CD4-positive, CD25-positive, alpha-beta regulatory T cell (primary cell): ENCODE measurements at regions not wholly inside any gene's neighbourhood (a gene's known extent, or its start where the extent isn't known, plus 50 kb on each side); places are given as distances from the start of the nearest gene placed in this dataset.
"Not testable (repeated sequence)": the region's sequence is repeated elsewhere in the genome, so short reads cannot be mapped to it uniquely, and the experiment has no call there.

ENCODE experiments used
- ATAC-seq, 2 donors: fragments of 150-1000 bp; cut with Tn5 transposase; one replicate each; pipeline ENCODE4 v1.10.0; 2021; ENCODE audit warnings: low read depth in 2 of 2, moderate number of reproducible peaks in 2 of 2, moderate library complexity in 1 of 2
- DNase-seq, 3 donors: peaks; one replicate each; pipeline versions ENCODE4 v3.0.0 to v3.0.0-alpha.2; 2012 to 2022; ENCODE audit warnings: mixed read lengths in 1 of 3
- H3K27ac ChIP-seq: one replicate; pipeline ENCODE4 v1.7.0; 2013; ENCODE audit warnings: mild to moderate bottlenecking, low read length; ENCODE audit not compliant: insufficient read depth, poor library complexity, severe bottlenecking
- H3K27me3 ChIP-seq: one replicate; pipeline ENCODE4 v1.7.0; 2013; ENCODE audit warnings: low read length; ENCODE audit not compliant: control insufficient read depth, insufficient read depth
- H3K36me3 ChIP-seq: one replicate; pipeline ENCODE4 v1.7.0; 2013; ENCODE audit warnings: mild to moderate bottlenecking, low read length, moderate library complexity; ENCODE audit not compliant: control insufficient read depth, insufficient read depth
- H3K4me1 ChIP-seq: 2 replicates; pipeline ENCODE4 v1.7.0; 2013; ENCODE audit warnings: mild to moderate bottlenecking, low read length; ENCODE audit not compliant: insufficient read depth, control insufficient read depth, poor library complexity, severe bottlenecking
- H3K4me3 ChIP-seq: one replicate; pipeline ENCODE4 v1.7.0; 2013; ENCODE audit warnings: low read depth, mild to moderate bottlenecking, low read length, moderate library complexity
- H3K9me3 ChIP-seq, 2 experiments: 1 replicate in 1 of 2; 2 replicates in 1 of 2; pipeline ENCODE4 v1.7.0; 2013; ENCODE audit warnings: low read length in 2 of 2, mild to moderate bottlenecking in 1 of 2, moderate library complexity in 1 of 2; ENCODE audit not compliant: control insufficient read depth in 2 of 2
- H3K27ac Mint-ChIP-seq, 3 donors: one replicate each; pipeline ENCODE4 v1.8.0; 2020 to 2022; ENCODE audit warnings: mild to moderate bottlenecking in 3 of 3, mixed read lengths in 3 of 3, moderate library complexity in 2 of 3
- H3K27me3 Mint-ChIP-seq: one replicate; pipeline ENCODE4 v1.8.0; 2022; ENCODE audit warnings: mild to moderate bottlenecking, mixed read lengths
- H3K36me3 Mint-ChIP-seq: one replicate; pipeline ENCODE4 v1.8.0; 2020; ENCODE audit warnings: mixed read lengths
- H3K4me1 Mint-ChIP-seq, 4 donors: one replicate each; pipeline ENCODE4 v1.8.0; 2020 to 2022; ENCODE audit warnings: mixed read lengths in 4 of 4, mild to moderate bottlenecking in 1 of 4
- H3K4me3 Mint-ChIP-seq, 4 donors: one replicate each; pipeline ENCODE4 v1.8.0; 2020 to 2022; ENCODE audit warnings: mild to moderate bottlenecking in 4 of 4, mixed read lengths in 4 of 4, moderate library complexity in 3 of 4
- H3K9me3 Mint-ChIP-seq, 7 donors: one replicate each; pipeline ENCODE4 v1.8.0; 2020 to 2022; ENCODE audit warnings: mixed read lengths in 7 of 7, mild to moderate bottlenecking in 3 of 7, moderate library complexity in 2 of 7

DNA sequence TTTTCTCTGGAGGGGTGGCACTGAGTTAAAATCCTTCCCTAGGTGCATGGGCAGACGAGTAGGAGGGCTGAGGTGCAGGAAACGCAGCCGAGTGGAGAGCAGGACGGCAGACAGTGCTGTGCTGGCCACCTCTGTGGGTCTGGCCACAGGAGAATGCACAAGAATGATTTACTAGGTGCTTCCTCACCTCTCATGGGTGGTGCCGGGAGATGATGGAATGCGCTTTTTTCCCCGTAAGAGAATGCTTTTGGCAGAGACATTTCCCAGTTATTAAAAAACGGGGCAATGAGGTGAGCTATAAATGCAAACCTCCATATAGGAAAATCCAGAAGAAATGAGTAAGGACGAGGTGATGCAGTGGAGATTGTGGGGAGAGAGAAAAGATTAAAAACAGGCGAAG is 86.1 kb downstream of the ADAMTS15 start:
- no peaks in the 10 kb centered on the region for H3K27me3 ChIP-seq
- Mint-ChIP-seq H3K27me3 (peaks cover 12% of the 10 kb centered on the region), H3K36me3 (no peaks in the 10 kb centered on the region), H3K9me3 (peaks cover 0 to 4% (median 0%) of the 10 kb centered on the region in 7 donors), H3K27ac (no peak overlapping the region), H3K4me1 (no peaks in the 10 kb centered on the region), H3K4me3 (no peak overlapping the region)
- no peak for DNase-seq
- no peaks in the 10 kb centered on the region for H3K4me1 ChIP-seq
- no peaks in the 10 kb centered on the region for H3K9me3 ChIP-seq
- no peaks in the 10 kb centered on the region for H3K36me3 ChIP-seq
- no peak for ATAC-seq
- H3K4me3 ChIP-seq: no peak overlapping the region
- no peak overlapping the region for H3K27ac ChIP-seq

DNA sequence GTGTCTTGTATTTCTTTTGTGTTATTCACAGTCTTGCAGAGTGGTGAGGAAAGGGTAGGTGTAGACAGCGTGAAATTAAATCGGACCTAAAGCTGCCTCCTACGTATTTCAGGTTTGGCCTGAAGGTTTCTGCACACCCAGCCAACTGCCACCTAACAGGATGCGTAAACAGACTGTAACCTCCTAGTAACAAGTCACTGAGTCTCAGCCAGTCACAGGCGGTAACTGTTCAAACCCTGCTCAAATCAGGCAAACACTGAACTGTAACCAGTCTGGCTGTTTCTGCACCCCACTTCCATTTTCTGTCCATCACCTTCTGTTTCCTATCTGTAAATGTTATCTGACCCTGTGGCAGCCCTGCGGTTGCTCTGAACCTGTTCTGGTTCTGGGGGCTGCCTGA is 87.1 kb downstream of the ADAMTS15 start:
- H3K4me1 ChIP-seq: no peaks in the 10 kb centered on the region
- Mint-ChIP-seq H3K27me3 (peaks cover 8% of the 10 kb centered on the region), H3K36me3 (no peaks in the 10 kb centered on the region), H3K27ac (peak overlapping the region in 1 of 3 donors; percentile 9), H3K4me1 (no peaks in the 10 kb centered on the region), H3K4me3 (no peak overlapping the region), H3K9me3 (peaks cover 0 to 4% (median 0%) of the 10 kb centered on the region in 7 donors)
- no peaks in the 10 kb centered on the region for H3K27me3 ChIP-seq
- ATAC-seq (no peak), DNase-seq (no peak)
- no peak overlapping the region for H3K27ac ChIP-seq
- no peaks in the 10 kb centered on the region for H3K9me3 ChIP-seq
- H3K36me3 ChIP-seq: no peaks in the 10 kb centered on the region
- H3K4me3 ChIP-seq: no peak overlapping the region

DNA sequence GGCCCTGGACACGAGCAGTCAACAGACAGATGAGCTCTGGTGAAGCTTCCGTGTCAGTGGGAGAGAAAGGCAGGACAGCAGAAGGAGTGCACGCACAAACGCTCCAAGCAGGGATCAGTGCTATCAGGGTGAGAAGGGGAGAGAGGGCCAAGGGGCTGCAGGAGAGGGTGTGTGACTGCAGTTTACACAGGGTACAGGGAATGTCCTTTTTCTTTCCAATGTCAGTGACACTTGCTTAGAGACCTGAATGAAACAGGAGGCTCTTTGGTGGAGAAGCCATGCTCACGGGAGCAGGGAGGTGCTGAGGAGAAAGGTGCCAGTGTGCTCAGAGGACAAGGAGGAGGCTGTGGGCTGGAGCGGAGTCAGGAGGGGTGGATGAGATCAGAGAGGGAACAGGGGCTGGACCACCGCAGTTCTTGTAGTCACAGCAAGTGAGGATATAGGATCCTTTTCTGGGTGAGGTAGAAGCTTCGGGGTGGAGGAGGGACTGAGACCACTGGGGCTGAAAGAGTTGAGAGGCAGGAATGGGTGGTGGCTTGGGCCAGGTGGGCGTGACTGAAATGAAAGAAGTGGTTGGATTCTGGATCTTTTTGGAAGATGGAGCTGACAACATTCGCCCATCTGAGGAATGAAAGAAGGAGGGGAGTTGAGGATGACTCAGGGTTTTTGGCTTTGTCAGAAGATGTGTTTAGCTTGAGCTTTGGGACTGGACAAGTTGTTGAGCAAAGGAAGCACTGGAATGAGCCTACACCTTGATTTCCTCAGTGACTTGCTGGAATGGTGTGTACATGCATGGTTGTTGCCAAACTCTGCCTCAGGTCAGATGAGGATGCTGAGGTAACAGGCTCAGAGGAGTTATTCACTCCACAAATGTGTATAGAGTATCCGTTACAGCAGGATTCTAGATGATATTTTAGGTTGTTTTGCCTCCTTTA is 87.9 kb downstream of the ADAMTS15 start:
- ATAC-seq (no peak), DNase-seq (no peak)
- Histone ChIP-seq H3K4me1 (no peaks in the 10 kb centered on the region), H3K36me3 (no peaks in the 10 kb centered on the region), H3K9me3 (no peaks in the 10 kb centered on the region), H3K4me3 (no peak overlapping the region), H3K27ac (no peak overlapping the region), H3K27me3 (no peaks in the 10 kb centered on the region)
- no peak overlapping the region for H3K4me3 Mint-ChIP-seq
- H3K9me3 Mint-ChIP-seq: peaks cover 0 to 4% (median 0%) of the 10 kb centered on the region in 7 donors
- no peaks in the 10 kb centered on the region for H3K36me3 Mint-ChIP-seq
- peaks cover 6% of the 10 kb centered on the region for H3K27me3 Mint-ChIP-seq
- H3K27ac Mint-ChIP-seq: no peak overlapping the region
- no peaks in the 10 kb centered on the region for H3K4me1 Mint-ChIP-seq

DNA sequence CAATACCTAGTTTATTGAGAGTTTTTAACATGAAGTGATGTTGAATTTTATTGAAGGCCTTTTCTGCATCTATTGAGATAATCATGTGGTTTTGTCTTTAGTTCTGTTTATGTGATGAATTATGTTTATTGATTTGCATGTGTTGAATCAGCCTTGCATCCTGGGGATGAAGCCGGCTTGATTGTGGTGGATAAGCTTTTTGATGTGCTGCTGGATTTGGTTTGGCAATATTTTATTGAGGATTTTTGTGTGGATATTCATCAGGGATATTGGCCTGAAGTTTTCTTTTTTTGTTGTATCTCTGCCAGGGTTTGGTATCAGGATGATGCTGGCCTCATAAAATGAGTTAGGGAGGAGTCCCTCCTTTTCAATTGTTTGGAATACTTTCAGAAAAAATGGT is 91.2 kb downstream of the ADAMTS15 start:
- not testable (repeated sequence) for H3K9me3 Mint-ChIP-seq, H3K9me3 ChIP-seq, H3K27me3 ChIP-seq, DNase-seq, H3K4me1 Mint-ChIP-seq, H3K36me3 ChIP-seq, H3K4me3 Mint-ChIP-seq, H3K27ac Mint-ChIP-seq, H3K27ac ChIP-seq, H3K36me3 Mint-ChIP-seq, H3K4me3 ChIP-seq, H3K4me1 ChIP-seq, ATAC-seq
- H3K27me3 Mint-ChIP-seq: peaks cover 18% of the 10 kb centered on the region

DNA sequence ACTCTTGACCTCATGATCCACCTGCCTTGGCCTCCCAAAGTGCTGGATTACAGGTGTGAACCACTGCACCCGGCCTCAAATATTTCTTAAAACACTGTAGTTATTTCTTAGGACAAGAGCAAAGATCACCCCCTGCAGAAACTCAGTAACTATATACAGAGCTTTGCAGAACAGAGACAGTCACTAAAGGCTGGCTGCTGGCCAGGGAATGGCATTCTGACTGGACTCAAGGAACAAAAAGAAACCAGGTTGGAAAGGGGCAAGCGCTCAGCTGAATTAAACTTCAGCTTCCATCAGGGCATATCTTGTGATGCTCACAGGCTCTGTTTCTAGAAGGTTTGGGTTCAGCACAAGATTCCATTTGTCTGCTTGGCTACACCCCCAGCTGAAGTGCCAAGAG is 95.8 kb downstream of the ADAMTS15 start:
- no peaks in the 10 kb centered on the region for H3K9me3 ChIP-seq
- H3K27me3 ChIP-seq: peaks cover 4% of the 10 kb centered on the region
- Mint-ChIP-seq H3K36me3 (no peaks in the 10 kb centered on the region), H3K4me1 (no peaks in the 10 kb centered on the region), H3K9me3 (peaks cover 0 to 4% (median 0%) of the 10 kb centered on the region in 7 donors), H3K4me3 (no peak overlapping the region), H3K27ac (no peak overlapping the region), H3K27me3 (peaks cover 23% of the 10 kb centered on the region)
- DNase-seq: no peak
- no peaks in the 10 kb centered on the region for H3K4me1 ChIP-seq
- no peak for ATAC-seq
- H3K4me3 ChIP-seq: no peak overlapping the region
- H3K36me3 ChIP-seq: no peaks in the 10 kb centered on the region
- no peak overlapping the region for H3K27ac ChIP-seq

DNA sequence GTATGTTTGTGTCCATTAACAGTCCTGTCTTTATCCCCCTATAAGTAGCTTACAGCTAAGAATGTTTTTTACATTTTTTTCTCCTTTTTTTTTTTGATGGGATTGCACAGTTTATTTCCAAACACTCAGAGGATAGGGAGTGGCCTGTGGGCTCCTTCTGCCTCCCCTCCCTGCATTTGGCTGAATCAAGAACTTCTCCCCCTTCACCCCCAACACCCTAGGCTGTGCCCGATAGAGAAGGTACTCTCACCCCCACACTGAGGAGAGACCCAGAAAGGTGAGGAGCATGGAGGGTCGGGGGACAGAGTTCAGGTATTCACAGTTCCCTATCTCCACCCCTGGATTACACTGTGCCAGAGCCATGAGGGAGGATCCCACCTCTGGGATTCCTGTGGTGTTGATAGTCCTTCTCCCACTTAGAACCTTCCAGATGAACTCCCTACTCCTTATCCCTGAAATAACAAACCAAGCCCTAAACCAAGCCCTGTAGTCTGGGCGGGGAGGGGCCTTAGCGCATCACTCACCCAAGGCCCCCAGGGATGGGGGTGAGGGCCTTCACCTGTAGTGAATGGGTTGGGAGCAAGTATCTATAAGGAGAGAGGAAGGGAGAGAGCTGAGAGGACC is 97.1 kb downstream of the ADAMTS15 start:
- Histone ChIP-seq H3K27ac (no peak overlapping the region), H3K4me3 (no peak overlapping the region), H3K9me3 (no peaks in the 10 kb centered on the region), H3K4me1 (no peaks in the 10 kb centered on the region), H3K36me3 (no peaks in the 10 kb centered on the region), H3K27me3 (peaks cover 4% of the 10 kb centered on the region)
- H3K36me3 Mint-ChIP-seq: no peaks in the 10 kb centered on the region
- peaks cover 23% of the 10 kb centered on the region for H3K27me3 Mint-ChIP-seq
- ATAC-seq (no peak), DNase-seq (no peak)
- no peak overlapping the region for H3K27ac Mint-ChIP-seq
- no peak overlapping the region for H3K4me3 Mint-ChIP-seq
- peaks cover 0 to 4% (median 0%) of the 10 kb centered on the region in 7 donors for H3K9me3 Mint-ChIP-seq
- no peaks in the 10 kb centered on the region for H3K4me1 Mint-ChIP-seq

DNA sequence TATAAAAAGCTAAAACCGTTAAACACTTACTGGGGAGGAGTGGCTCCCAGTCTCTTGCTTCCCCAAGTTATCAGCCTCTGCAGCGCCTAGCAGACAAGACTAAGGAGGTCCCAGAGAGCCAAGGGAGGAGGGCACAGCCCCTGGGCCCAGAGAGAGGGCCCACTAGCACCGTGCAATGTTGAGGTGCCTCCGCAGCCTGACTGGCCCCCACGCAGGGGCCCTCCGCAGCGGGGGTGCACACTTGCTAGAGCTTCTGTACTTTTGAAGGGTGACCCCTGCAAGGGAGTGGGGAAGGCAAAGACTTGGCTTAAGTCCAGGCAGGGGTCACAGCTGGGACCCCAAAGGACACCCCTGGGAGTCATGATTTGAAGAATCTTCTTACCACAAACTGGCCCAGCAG is 98.0 kb downstream of the ADAMTS15 start:
- DNase-seq (no peak), ATAC-seq (no peak)
- Mint-ChIP-seq H3K4me1 (no peaks in the 10 kb centered on the region), H3K9me3 (peaks cover 0 to 4% (median 0%) of the 10 kb centered on the region in 7 donors), H3K27me3 (peaks cover 21% of the 10 kb centered on the region), H3K36me3 (no peaks in the 10 kb centered on the region), H3K4me3 (no peak overlapping the region), H3K27ac (no peak overlapping the region)
- no peak overlapping the region for H3K27ac ChIP-seq
- no peaks in the 10 kb centered on the region for H3K4me1 ChIP-seq
- H3K27me3 ChIP-seq: peaks cover 4% of the 10 kb centered on the region
- H3K4me3 ChIP-seq: no peak overlapping the region
- H3K9me3 ChIP-seq: no peaks in the 10 kb centered on the region
- no peaks in the 10 kb centered on the region for H3K36me3 ChIP-seq
